NCI-H82 (cell line): ENCODE measurements at regions not wholly inside any gene's neighbourhood (a gene's known extent, or its start where the extent isn't known, plus 50 kb on each side); places are given as distances from the start of the nearest gene placed in this dataset.

Experiments used
- DNase-seq: peaks from one replicate; lab custom pipeline; 2025; lab: John Stamatoyannopoulos, UW

DNA sequence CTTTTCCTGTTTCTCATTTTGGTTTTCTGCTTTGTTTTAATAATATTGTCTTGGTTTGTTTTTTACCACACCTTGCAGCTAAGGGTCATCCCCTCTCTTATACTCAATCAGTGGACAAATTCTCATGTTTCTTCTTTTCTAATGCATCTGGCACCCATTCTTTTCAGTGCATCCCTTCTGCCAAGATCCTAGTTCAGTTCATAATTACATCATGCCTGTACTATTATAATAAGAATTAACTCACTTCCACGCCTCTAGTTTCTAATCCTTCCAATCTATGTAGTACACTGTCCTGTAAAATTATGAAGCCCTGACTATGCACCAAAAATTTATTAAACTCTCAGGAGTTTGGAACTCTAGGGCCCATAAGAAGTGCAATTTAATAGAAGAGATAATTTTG lies 126.1 kb downstream of the FAT4 start:
- no peak for DNase-seq

GRCh38 chr4:125444166-125444565 lies 129.4 kb downstream of the FAT4 start:
- no peak for DNase-seq

GRCh38 chr4:125445525-125445924 lies 130.8 kb downstream of the FAT4 start:
- no peak for DNase-seq

DNA sequence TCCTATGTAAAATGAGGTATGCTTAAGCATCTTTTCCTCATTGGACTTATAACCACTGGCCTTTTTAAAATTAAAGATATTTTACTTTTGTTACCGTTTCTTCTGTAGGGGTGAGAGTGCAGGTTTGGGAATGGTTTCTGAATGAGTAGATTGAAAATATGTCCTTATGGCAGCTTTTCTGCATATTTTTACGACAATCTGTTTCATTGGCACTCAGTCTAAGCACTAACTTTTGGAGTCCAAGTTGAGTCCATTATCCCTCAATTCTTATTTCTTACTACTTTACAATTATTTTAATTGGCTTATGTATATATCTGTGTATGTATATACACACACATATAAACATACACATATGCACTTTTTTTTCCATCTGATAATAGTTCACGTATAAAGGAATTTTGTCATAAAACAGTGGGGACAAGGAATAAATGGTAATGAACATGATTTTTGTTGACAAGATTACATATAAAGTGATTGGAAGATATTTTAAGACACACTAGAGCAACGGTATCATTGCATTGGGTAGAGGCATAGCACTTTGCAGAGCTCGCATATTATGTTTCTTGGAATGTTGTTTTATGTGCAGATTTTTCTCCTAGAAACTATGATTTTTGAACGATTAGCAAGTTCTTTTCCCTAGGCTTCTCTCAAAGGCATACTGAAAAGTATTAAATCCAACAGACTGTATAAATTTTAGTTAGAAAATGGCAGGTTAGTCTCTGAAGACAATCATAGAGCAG lies 133.0 kb downstream of the FAT4 start:
- no peak for DNase-seq

DNA sequence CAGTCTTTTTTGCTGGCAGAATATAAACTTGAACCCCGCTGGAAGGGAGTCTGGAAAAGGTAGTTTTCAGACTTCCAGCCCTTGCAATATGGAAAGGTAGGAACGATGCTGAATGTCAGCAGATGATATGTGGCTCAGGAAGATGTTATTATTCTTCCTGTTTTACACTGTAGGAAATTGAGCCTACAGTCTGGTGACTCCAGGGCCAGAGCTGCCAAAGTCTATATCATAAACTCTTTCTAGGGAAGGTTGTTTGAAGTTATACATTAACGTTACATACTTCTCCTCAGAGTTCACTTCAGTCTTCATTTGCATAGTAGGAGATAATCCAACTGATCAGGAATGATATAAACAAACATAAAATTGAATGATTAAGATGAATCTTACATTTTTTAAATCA lies 141.3 kb downstream of the FAT4 start:
- no peak for DNase-seq

DNA sequence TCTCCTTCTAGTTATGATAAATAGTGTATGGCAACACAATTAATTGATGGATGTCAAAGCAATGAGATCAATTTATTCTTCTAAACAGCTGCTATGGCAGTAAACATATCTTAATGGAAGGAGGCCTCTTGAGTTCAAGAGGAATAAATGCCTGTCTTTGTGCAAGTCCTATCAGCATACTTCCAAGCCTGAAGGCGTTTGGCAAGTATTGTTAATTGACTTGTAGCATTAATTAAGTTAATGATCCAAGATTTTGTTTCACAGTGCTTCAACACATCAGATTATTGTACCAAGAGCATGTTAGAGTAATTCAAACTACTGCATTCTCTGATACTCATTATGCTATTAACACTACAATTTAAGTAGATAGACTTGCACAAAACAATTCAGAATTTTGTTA lies 144.8 kb downstream of the FAT4 start:
- DNase-seq = no peak

- no peak for DNase-seq
Observed at GRCh38 chr4:125461676-125462363, 147.1 kb downstream of the FAT4 start.

DNA sequence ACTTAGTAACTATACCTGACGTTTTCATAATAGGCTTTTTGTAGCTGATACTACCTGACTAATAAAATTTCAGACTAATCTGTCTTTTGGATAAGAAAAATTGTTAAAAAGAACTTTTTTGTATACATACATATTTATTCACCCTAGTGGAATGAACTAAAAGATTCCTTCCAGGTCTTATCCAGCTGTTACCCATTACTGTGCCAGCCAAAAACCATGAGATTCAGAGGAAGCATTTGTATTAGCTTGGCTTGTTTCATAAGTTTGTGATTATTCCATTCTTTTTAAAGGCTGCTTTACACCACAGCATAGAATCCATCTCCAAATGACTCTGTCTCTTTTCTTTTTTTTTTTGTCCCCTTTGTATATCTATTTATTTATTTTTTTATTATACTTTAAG lies 149.4 kb downstream of the FAT4 start:
- DNase-seq = no peak

DNA sequence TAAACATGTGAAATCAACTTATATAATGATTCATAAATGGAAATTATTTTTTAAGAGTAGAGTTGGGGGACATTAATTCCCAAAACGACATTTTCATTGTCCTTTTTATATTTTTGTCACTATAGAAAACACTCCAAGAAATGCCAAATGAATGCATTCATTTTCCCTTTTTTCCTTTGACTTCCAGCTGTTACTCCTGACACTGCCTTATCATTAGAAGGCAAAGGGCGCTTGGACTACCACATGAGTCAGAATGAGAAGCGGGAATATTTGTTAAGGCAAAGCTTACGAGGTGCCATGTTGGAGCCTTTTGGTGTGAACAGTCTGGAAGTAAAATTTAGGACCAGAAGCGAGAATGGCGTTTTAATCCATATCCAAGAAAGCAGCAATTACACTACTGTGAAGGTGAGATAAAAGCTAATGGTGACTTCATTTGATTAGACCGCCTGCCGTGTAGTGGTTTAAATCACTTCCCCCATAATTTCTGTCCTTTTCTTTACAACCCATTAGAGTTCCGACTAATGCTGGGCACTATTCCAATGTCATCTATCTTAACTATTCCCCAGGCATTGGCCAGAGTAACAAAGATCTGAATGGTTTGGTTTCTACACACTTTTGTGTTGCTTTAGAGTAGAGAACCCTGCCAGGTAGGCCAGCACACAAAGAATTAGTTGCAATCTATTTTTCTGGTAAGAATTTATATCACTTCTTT lies 166.7 kb downstream of the FAT4 start:
- no peak for DNase-seq

- DNase-seq = no peak
Observed at GRCh38 chr4:125482822-125483221, 168.1 kb downstream of the FAT4 start.

DNA sequence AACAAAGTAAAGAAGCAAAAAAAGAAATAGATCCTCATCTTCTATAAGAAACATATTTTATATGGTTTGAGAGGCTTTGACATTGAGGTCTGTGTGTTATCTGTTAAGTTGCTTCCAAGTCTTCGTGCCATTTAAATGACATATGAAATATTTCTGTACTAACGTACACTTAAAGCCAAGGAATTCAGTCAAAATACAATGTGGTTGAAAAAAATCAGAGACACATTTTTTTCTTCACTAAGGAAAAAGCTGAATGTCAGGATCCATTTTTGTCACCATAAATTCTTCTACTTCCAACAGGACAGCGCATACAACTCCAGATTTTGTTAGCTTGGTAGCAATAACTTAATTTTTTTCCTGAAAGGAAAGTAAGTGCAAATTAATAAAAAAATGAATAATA lies 168.5 kb downstream of the FAT4 start:
- DNase-seq = no peak

DNA sequence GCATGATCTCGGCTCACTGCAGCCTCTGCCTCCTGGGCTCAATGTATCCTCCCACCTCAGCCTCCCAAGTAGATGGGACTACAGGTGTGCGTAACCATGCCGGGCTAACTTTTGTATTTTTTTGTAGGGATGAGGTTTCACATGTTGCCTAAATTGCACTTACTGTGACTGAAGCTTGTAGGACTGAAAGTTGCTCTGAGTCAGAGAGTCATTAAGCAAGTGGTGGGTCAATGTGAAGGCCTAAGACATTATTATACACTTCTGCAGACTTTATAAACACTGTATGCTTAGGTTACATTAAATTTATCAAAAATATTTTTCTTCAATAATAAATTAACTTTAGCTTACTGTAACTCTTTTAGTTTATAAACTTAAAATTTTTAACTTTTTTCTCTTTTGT lies 170.2 kb downstream of the FAT4 start:
- DNase-seq = no peak

- DNase-seq = peak; percentile 72
Observed at GRCh38 chr4:125486351-125486750, 171.6 kb downstream of the FAT4 start.

DNA sequence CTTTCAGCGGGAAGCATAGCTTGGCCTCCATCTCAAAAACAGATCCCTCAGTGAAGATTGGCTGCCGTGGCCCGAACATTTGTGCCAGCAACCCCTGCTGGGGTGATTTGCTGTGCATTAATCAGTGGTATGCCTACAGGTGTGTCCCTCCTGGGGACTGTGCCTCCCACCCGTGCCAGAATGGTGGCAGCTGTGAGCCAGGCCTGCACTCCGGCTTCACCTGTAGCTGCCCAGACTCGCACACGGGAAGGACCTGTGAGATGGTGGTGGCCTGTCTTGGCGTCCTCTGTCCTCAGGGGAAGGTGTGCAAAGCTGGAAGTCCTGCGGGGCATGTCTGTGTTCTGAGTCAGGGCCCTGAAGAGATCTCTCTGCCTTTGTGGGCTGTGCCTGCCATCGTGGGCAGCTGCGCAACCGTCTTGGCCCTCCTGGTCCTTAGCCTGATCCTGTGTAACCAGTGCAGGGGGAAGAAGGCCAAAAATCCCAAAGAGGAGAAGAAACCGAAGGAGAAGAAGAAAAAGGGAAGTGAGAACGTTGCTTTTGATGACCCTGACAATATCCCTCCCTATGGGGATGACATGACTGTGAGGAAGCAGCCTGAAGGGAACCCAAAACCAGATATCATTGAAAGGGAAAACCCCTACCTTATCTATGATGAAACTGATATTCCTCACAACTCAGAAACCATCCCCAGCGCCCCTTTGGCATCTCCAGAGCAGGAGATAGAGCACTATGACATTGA lies 175.4 kb downstream of the FAT4 start:
- DNase-seq = no peak

- DNase-seq = no peak
Observed at GRCh38 chr4:125492957-125493356, 178.2 kb downstream of the FAT4 start.

DNA sequence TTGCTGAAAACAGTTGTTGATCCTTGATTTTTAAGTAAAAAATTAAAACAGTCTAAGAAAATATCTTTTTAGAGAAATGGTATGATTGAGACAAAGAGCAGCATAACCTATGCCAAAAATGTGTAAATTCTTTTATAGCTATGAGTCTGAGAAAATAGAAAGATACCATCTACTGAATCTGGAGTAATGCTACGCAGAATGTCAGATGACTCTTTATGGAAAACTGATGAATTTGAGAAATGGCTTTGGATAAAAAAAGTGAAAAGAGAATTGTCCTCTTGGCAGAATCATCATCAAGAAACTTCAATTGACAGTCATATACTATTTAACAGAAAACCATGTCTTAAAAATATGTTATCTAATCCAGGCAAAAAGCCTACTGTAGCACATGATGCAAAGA lies 183.1 kb downstream of the FAT4 start:
- no peak for DNase-seq

DNA sequence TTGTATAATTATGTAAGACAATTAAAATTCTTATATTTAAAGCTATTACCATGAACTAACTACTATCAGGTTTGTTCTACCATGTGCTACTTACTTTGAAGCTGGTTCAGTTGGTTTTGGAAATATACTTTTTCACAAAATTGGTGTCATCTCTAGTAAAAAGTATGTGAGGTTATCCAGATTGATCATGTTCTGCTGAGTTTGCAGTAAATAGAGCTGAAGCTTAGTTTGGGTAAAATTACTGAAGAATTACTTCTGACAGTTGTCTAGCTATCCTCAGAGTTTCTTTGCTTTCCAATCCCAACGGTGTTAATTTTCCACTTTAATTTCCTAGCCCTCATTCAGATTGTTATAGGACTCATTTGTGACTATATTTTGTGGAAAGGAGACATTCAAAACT lies 184.2 kb downstream of the FAT4 start:
- no peak for DNase-seq

GRCh38 chr4:125501090-125501489 lies 186.3 kb downstream of the FAT4 start:
- DNase-seq = no peak

DNA sequence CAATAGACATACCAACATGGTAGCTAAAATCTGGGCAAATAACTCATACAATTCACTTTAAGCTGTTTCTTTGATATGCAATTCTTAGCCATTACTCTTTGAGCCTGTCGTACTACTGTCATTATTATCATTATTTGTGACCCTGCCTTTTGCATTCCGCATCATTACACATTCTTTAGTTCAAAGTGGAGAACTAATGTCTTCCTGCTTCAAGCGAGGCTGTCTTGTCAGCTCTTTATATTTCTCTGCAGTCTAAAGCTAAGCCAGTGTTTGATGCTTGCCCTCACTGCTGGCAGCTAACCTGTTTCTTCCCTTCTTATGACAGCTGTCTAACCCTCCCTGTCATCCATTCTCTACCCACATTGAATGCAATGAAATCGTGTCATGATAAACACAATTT lies 186.8 kb downstream of the FAT4 start:
- DNase-seq = no peak

DNA sequence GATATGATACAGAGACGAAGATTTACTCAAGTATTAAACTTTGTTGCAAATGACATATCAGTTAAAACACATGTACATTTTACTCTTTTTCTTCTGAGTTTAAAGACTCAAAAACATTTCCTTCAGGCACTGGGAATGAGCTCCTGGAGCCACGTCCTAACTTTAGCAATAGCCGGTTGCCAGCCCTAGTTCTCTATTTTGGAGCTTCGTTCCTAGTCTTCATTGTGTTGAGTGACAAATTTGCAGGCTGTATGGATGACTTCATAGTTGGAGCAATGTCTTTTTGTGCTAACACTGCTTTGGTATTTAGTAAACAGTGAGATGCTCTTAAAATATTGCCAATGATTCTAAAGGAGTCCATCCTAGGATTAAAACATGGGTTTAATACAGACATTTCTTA lies 190.9 kb downstream of the FAT4 start:
- no peak for DNase-seq

GRCh38 chr4:125507141-125507540 lies 192.4 kb downstream of the FAT4 start:
- DNase-seq = no peak

DNA sequence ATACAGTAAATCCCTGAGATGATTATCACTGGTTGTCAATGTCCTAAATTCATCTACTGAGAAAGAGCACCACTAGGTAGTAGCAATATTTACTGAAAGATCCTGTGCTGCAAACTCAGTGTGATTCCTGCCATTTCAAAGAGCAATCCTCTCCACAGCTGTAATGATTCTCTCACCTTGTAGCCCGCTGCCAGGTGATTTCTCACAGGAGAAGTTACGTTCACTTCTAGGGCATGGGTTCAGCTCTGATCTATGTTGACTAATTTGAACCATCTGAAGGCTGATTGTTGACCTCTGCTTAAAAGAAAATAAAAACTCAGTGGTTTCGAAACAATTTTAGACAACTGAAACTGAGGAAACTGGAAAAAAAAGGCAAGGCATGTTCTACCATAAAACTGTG lies 197.0 kb downstream of the FAT4 start:
- DNase-seq = no peak

GRCh38 chr4:125515016-125515415 lies 200.3 kb downstream of the FAT4 start:
- no peak for DNase-seq
